Nephron (organoid): ENCODE measurements at regions not wholly inside any gene's neighbourhood (a gene's known extent, or its start where the extent isn't known, plus 50 kb on each side); places are given as distances from the start of the nearest gene placed in this dataset.
"Not testable (repeated sequence)": the region's sequence is repeated elsewhere in the genome, so short reads cannot be mapped to it uniquely, and the experiment has no call there.

ENCODE experiments used
- H3K27ac Mint-ChIP-seq, 3 experiments: 2 replicates each; pipeline ENCODE4 v1.8.0; 2020; ENCODE audit warnings: mixed read lengths in 3 of 3, mild to moderate bottlenecking in 2 of 3, moderate library complexity in 1 of 3
- H3K27me3 Mint-ChIP-seq: 2 replicates; pipeline ENCODE4 v1.8.0; 2021; ENCODE audit warnings: low read depth, mild to moderate bottlenecking, moderate library complexity, mixed read lengths
- H3K36me3 Mint-ChIP-seq: 2 replicates; pipeline ENCODE4 v1.8.0; 2020; ENCODE audit warnings: low read depth, mixed read lengths
- H3K4me1 Mint-ChIP-seq: 2 replicates; pipeline ENCODE4 v1.8.0; 2020; ENCODE audit warnings: mixed read lengths
- H3K4me3 Mint-ChIP-seq, 3 experiments: 2 replicates each; pipeline ENCODE4 v1.8.0; 2020; ENCODE audit warnings: mild to moderate bottlenecking in 3 of 3, mixed read lengths in 3 of 3, moderate library complexity in 2 of 3
- H3K9me3 Mint-ChIP-seq: 2 replicates; pipeline ENCODE4 v1.8.0; 2020; ENCODE audit warnings: mixed read lengths
- CTCF ChIP-seq, 3 experiments: fragments of 200-600 bp; sonication (generic); IDR thresholded peaks; one replicate each; pipeline ENCODE4 v1.5.0; 2021; ENCODE audit warnings: antibody characterized with exemption in 3 of 3; ENCODE audit not compliant: unreplicated experiment in 3 of 3

- peak overlapping the region in 1 of 3 experiments; percentile 4 for H3K27ac Mint-ChIP-seq
- no peaks in the 10 kb centered on the region for H3K36me3 Mint-ChIP-seq
Measured at GRCh38 chr13:44313674-44314073, 60.0 kb upstream of the SERP2 start.

GRCh38 chr13:44314160-44314559 lies 59.5 kb upstream of the SERP2 start:
- peaks cover 32% of the 10 kb centered on the region for H3K4me1 Mint-ChIP-seq
- not testable (repeated sequence) for H3K4me3 Mint-ChIP-seq, H3K27me3 Mint-ChIP-seq, H3K27ac Mint-ChIP-seq, H3K9me3 Mint-ChIP-seq, H3K36me3 Mint-ChIP-seq

More at GRCh38 chr13:44313674-44314073, 60.0 kb upstream of the SERP2 start:
- no peaks in the 10 kb centered on the region for H3K27me3 Mint-ChIP-seq
- no peak overlapping the region for H3K4me3 Mint-ChIP-seq
- TF ChIP-seq CTCF (IDR thresholded peaks at IDR 0.05; ENCODE audit: unreplicated experiment in 3 of 3) = no peak
- H3K4me1 Mint-ChIP-seq = peaks cover 31% of the 10 kb centered on the region
- no peaks in the 10 kb centered on the region for H3K9me3 Mint-ChIP-seq

- Mint-ChIP-seq H3K4me3 (no peak overlapping the region), H3K9me3 (peaks cover 5% of the 10 kb centered on the region)
- TF ChIP-seq CTCF (IDR thresholded peaks at IDR 0.05; ENCODE audit: unreplicated experiment in 3 of 3) = no peak
Measured at GRCh38 chr13:44317752-44318151, 55.9 kb upstream of the SERP2 start.

GRCh38 chr13:44318161-44318560 lies 55.5 kb upstream of the SERP2 start:
- no peak overlapping the region for H3K4me3 Mint-ChIP-seq

More at GRCh38 chr13:44317752-44318151, 55.9 kb upstream of the SERP2 start:
- Mint-ChIP-seq H3K36me3 (no peaks in the 10 kb centered on the region), H3K4me1 (peaks cover 16% of the 10 kb centered on the region), H3K27me3 (no peaks in the 10 kb centered on the region), H3K27ac (peak overlapping the region in 1 of 3 experiments; percentile 57)

GRCh38 chr13:44320611-44321010 lies 53.0 kb upstream of the SERP2 start:
- Mint-ChIP-seq H3K36me3 (no peaks in the 10 kb centered on the region), H3K4me1 (peaks cover 16% of the 10 kb centered on the region), H3K9me3 (peaks cover 5% of the 10 kb centered on the region), H3K27me3 (no peaks in the 10 kb centered on the region), H3K27ac (no peak overlapping the region), H3K4me3 (no peak overlapping the region)
- TF ChIP-seq CTCF (IDR thresholded peaks at IDR 0.05; ENCODE audit: unreplicated experiment in 3 of 3) = no peak

More at GRCh38 chr13:44318161-44318560, 55.5 kb upstream of the SERP2 start:
- no peaks in the 10 kb centered on the region for H3K36me3 Mint-ChIP-seq
- peaks cover 5% of the 10 kb centered on the region for H3K9me3 Mint-ChIP-seq
- no peak for TF ChIP-seq CTCF (IDR thresholded peaks at IDR 0.05; ENCODE audit: unreplicated experiment in 3 of 3)
- no peaks in the 10 kb centered on the region for H3K27me3 Mint-ChIP-seq
- H3K4me1 Mint-ChIP-seq = peaks cover 16% of the 10 kb centered on the region
- H3K27ac Mint-ChIP-seq = peak overlapping the region in 1 of 3 experiments; percentile 57

- no peak for TF ChIP-seq CTCF (IDR thresholded peaks at IDR 0.05; ENCODE audit: unreplicated experiment in 3 of 3)
- peaks cover 16% of the 10 kb centered on the region for H3K4me1 Mint-ChIP-seq
- peaks cover 4% of the 10 kb centered on the region for H3K27me3 Mint-ChIP-seq
Measured at GRCh38 chr13:44321961-44322360, 51.7 kb upstream of the SERP2 start.

More at GRCh38 chr13:44321961-44322360, 51.7 kb upstream of the SERP2 start:
- Mint-ChIP-seq H3K27ac (no peak overlapping the region), H3K4me3 (no peak overlapping the region), H3K9me3 (peaks cover 5% of the 10 kb centered on the region), H3K36me3 (no peaks in the 10 kb centered on the region)
